ENCODE measurements at regions not wholly inside any gene's neighbourhood (a gene's known extent, or its start where the extent isn't known, plus 50 kb on each side); places are given as distances from the start of the nearest gene placed in this dataset.

DNA sequence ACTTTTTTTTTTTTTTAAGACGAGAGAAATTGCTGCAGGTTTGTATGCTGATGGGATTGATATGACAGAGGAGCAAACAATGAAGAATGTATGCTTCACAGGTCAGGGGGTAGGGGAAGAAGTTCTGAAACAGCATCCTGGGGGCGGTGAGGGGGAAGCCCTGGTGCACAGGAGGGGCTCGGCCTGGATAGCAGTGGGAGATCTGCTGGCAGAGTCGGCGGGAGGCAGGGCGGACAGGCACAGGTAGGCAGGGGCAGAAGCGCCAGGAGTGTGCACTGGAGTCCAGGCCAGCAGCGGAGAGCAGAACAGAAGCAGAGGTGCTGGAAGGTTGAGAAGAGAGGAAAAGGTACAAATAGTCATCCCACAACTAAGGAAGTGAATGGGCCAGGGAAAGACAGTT is 175.4 kb downstream of the SNX10 start:
- intact Hi-C loops (cut with micrococcal nuclease), result no loop called here
- H3K4me3 Mint-ChIP-seq, result no peak overlapping the region
- no peaks in the 10 kb centered on the region for H3K36me3 Mint-ChIP-seq (ENCODE audit: low read depth)
- peaks cover 4% of the 10 kb centered on the region for H3K27me3 Mint-ChIP-seq (ENCODE audit: insufficient read depth)
- DNase-seq (ENCODE audit: low spot score), result no peak
- H3K9me3 Mint-ChIP-seq, result no peaks in the 10 kb centered on the region
- H3K4me1 Mint-ChIP-seq (ENCODE audit: low read depth), result no peaks in the 10 kb centered on the region
- H3K27ac Mint-ChIP-seq, result no peak overlapping the region

DNA sequence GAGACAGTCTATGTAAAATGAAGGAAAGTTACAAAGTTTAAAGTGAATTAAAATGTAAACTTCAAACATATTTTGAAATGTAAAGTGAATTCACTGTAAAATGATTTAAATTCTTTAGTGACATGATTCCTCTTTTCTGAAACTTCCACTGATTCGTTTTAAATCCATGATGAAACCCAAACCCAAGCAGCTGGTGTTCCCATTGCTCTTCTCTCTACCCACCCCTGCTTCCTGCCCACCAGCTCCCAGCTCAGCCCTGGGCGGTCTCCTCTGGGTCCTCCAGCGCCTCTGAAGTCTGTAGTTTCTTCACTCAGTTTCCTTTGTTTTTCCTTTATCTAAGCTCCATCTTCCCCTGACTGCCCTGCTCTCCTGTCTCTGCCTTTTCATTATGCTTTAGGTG is 175.9 kb downstream of the SNX10 start:
- H3K27ac Mint-ChIP-seq, result no peak overlapping the region
- H3K36me3 Mint-ChIP-seq (ENCODE audit: low read depth), result no peaks in the 10 kb centered on the region
- H3K9me3 Mint-ChIP-seq, result no peaks in the 10 kb centered on the region
- no peak for DNase-seq (ENCODE audit: low spot score)
- H3K4me1 Mint-ChIP-seq (ENCODE audit: low read depth), result no peaks in the 10 kb centered on the region
- H3K4me3 Mint-ChIP-seq, result no peak overlapping the region
- peaks cover 8% of the 10 kb centered on the region for H3K27me3 Mint-ChIP-seq (ENCODE audit: insufficient read depth)
- intact Hi-C loops (cut with micrococcal nuclease), result no loop called here

DNA sequence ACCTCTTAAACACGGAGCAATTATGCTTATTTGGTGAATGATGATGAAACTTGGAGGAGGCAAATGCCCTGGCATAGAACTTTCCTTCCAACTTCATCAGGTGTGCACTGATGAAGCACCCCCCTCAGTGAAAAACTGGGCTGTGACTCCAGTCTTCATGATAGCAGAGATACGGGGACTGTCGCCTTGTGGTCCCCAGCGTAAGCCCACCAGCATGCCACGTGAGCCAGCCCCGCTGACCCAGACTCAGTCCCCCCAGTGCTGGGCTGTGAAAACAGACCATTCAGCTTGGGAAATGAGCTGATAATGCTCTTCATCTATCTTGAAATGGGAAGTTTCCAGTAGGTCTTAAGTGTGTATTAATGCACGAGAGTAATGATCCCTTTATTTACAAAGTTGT is 177.0 kb downstream of the SNX10 start:
- H3K4me3 Mint-ChIP-seq, result no peak overlapping the region
- intact Hi-C loops (cut with micrococcal nuclease), result no loop called here
- H3K9me3 Mint-ChIP-seq, result no peaks in the 10 kb centered on the region
- no peak for DNase-seq (ENCODE audit: low spot score)
- H3K36me3 Mint-ChIP-seq (ENCODE audit: low read depth), result no peaks in the 10 kb centered on the region
- no peaks in the 10 kb centered on the region for H3K4me1 Mint-ChIP-seq (ENCODE audit: low read depth)
- peaks cover 6% of the 10 kb centered on the region for H3K27me3 Mint-ChIP-seq (ENCODE audit: insufficient read depth)
- H3K27ac Mint-ChIP-seq, result no peak overlapping the region

DNA sequence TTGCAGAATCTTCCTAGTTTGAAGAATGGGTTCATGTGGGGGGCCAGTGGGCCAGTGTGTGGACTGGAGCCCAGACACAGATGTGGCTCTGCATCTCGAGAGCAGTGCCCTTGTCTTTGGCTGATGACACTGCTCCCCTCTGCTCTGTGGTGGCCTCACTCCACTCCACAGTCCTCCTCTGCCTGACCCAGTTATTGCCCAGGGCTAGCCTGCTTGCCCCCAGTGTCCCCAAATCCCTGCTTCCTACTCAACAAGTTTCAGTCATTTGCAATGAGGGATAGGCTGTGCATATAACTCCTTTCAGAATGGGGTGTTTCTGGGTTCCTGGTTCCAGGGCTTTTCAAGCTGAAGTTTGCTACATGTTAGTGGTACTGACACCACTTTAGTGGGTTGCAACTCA is 177.5 kb downstream of the SNX10 start:
- Mint-ChIP-seq H3K4me1 (ENCODE audit: low read depth) (no peaks in the 10 kb centered on the region), H3K27me3 (ENCODE audit: insufficient read depth) (peaks cover 9% of the 10 kb centered on the region), H3K4me3 (no peak overlapping the region), H3K9me3 (no peaks in the 10 kb centered on the region), H3K27ac (no peak overlapping the region), H3K36me3 (ENCODE audit: low read depth) (no peaks in the 10 kb centered on the region)
- DNase-seq (ENCODE audit: low spot score), result no peak
- intact Hi-C loops (cut with micrococcal nuclease), result no loop called here

DNA sequence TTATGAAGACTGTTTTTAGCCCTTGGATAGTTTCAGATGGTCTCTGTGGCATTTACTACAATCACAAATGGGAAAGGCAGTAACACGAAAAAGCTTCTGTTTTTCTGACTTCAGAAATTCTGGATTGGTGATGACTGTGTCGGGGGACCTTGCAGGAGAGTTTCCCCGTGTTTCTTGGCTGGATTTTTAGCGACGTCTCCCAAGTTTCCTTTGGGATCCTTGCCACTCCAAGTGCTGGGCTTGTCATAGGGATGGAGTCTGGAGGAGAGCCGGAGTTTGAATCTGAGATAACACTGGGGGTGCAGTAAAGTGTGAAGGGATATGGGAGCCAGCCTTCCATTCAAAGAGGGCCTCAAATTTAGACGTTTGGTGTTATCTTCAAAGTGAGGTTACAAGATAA is 179.0 kb downstream of the SNX10 start:
- no peak overlapping the region for H3K4me3 Mint-ChIP-seq

DNA sequence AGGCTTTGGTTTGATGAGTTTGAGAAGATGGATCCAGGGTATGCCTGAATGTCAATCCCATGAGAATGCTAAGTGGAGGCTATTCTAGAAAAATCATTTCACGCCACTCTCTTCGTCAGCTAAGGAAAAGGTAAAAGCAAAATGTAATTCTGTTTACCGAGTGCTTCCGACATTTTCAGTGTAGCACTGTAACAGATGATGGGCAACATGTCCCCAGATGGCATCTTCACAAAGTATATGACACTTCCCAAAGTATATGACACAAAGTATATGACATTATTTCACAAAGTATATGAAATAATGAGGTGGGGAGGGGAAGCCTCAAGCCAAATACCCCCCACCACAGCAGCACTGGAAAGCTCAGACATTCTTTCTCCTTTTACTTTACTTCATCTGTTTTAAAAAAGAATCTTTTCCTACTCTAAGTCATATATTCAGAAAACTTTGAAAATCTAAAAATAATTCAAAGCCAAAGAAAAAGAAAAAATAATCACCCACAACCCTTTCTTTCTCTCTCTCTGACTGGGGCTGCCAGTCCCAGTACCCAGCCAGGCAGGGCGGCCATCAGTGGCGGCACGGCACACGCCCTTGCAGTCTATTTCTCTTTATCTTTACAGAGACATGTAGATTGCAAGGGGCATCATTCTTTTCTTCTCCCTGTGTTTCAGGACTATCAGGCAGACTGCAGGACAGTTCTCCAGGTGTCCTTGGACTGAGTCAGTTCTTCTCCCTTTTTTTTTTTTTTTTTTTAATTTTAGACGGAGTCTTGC is 179.8 kb downstream of the SNX10 start:
- Mint-ChIP-seq H3K4me1 (ENCODE audit: low read depth) (no peaks in the 10 kb centered on the region), H3K27me3 (ENCODE audit: insufficient read depth) (peaks cover 9% of the 10 kb centered on the region), H3K4me3 (no peak overlapping the region), H3K36me3 (ENCODE audit: low read depth) (no peaks in the 10 kb centered on the region), H3K27ac (no peak overlapping the region), H3K9me3 (no peaks in the 10 kb centered on the region)
- intact Hi-C loops (cut with micrococcal nuclease), result no loop called here
- DNase-seq (ENCODE audit: low spot score), result no peak

More for the DNA sequence above, 179.0 kb downstream of the SNX10 start:
- Mint-ChIP-seq H3K36me3 (ENCODE audit: low read depth) (no peaks in the 10 kb centered on the region), H3K9me3 (no peaks in the 10 kb centered on the region), H3K27me3 (ENCODE audit: insufficient read depth) (peaks cover 9% of the 10 kb centered on the region), H3K4me1 (ENCODE audit: low read depth) (no peaks in the 10 kb centered on the region), H3K27ac (no peak overlapping the region)
- intact Hi-C loops (cut with micrococcal nuclease), result no loop called here
- no peak for DNase-seq (ENCODE audit: low spot score)

DNA sequence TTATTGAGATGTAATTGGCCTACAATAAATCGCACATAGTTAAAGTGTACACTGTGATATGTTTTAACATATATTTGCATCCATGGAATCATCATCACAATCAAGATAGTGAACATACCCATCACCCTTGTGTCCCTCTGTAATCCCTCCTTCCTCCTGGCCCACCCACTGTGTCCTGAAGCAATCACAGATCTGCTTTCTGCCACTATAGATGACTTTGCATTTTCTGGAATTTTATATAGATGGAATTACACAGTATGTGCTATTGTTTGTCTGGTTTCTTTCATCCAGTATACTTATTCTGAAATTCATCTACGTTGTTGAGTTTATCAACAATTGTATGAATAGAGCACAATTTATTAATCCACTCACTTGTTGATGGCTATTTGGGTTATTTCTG is 181.3 kb downstream of the SNX10 start:
- intact Hi-C loops (cut with micrococcal nuclease), result no loop called here
- no peaks in the 10 kb centered on the region for H3K36me3 Mint-ChIP-seq (ENCODE audit: low read depth)
- H3K9me3 Mint-ChIP-seq, result no peaks in the 10 kb centered on the region
- H3K4me3 Mint-ChIP-seq, result no peak overlapping the region
- no peak overlapping the region for H3K27ac Mint-ChIP-seq
- H3K27me3 Mint-ChIP-seq (ENCODE audit: insufficient read depth), result peaks cover 9% of the 10 kb centered on the region
- H3K4me1 Mint-ChIP-seq (ENCODE audit: low read depth), result no peaks in the 10 kb centered on the region
- no peak for DNase-seq (ENCODE audit: low spot score)

DNA sequence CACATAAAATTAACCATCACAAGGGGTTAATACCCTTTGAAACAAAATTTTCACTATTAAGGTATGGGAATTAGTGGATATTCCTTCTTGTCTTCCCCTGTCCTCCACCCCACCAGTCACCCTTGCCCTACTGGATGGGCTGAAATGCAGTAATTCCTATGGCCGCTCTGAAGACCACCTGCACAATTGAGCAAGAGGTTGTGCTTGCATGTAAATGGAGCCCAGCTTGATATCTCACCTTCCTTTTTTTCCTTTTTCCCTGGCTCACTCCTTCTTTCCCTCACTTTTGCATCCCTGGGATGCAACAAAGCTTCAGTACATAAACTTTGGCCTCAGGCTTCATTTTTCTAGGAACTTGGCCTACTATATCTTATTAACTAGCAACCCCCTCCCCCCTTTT is 184.6 kb downstream of the SNX10 start:
- no peaks in the 10 kb centered on the region for H3K4me1 Mint-ChIP-seq (ENCODE audit: low read depth)
- DNase-seq (ENCODE audit: low spot score), result no peak
- H3K27me3 Mint-ChIP-seq (ENCODE audit: insufficient read depth), result peaks cover 16% of the 10 kb centered on the region
- intact Hi-C loops (cut with micrococcal nuclease), result no loop called here
- no peak overlapping the region for H3K27ac Mint-ChIP-seq
- H3K4me3 Mint-ChIP-seq, result no peak overlapping the region
- no peaks in the 10 kb centered on the region for H3K9me3 Mint-ChIP-seq
- H3K36me3 Mint-ChIP-seq (ENCODE audit: low read depth), result no peaks in the 10 kb centered on the region

DNA sequence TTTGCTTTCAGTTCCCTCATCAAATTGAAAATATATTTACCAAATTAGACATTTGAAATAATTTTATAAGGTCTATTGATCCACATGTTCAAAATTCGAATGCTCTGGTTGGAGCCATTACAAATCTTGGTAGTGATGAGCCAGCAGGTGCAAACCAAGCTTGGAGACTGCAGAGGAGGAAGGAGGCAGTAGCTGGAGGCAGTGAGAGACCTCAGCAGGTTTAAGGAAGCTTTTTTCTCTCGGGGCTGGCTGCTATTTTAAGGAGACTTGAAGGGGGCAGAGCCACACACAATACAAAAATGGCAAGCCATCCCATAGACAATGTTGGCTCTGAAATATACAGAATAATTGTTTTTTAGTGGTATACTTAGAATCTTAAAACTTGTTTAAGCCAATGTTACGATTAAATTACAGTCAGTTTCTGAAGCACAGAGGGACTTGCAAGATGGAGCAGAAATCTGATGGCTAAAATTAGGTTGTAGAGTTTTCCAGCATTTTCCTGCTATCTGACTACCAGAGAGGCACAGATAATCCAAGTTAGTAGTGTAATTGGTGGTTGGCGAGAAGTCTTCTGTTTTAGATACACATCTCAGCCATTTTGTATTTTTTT is 185.8 kb downstream of the SNX10 start:
- H3K4me3 Mint-ChIP-seq, result no peak overlapping the region
- intact Hi-C loops (cut with micrococcal nuclease), result no loop called here
- no peak overlapping the region for H3K27ac Mint-ChIP-seq
- no peaks in the 10 kb centered on the region for H3K4me1 Mint-ChIP-seq (ENCODE audit: low read depth)
- peaks cover 12% of the 10 kb centered on the region for H3K27me3 Mint-ChIP-seq (ENCODE audit: insufficient read depth)
- DNase-seq (ENCODE audit: low spot score), result no peak
- H3K9me3 Mint-ChIP-seq, result no peaks in the 10 kb centered on the region
- no peaks in the 10 kb centered on the region for H3K36me3 Mint-ChIP-seq (ENCODE audit: low read depth)

DNA sequence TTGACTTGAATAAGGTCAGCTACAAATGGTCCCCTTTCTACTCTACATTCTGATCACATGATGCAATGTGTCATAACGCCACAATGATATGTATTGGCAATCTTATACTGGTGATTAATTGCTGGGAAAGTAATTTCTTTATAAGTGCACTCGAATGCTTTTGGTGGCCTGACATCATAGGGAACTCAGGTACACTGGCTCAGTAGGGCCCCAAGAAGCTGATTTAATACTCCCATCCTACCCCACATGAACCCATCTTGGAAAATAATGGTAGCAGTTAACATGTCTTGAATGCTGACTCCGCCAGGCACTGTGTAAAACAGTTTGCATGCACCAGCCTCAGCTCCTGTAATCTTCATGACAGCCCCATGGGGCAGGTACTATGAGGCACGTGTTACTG is 186.9 kb downstream of the SNX10 start:
- Mint-ChIP-seq H3K27me3 (ENCODE audit: insufficient read depth) (peaks cover 18% of the 10 kb centered on the region), H3K4me3 (no peak overlapping the region), H3K27ac (no peak overlapping the region), H3K36me3 (ENCODE audit: low read depth) (no peaks in the 10 kb centered on the region), H3K4me1 (ENCODE audit: low read depth) (no peaks in the 10 kb centered on the region), H3K9me3 (no peaks in the 10 kb centered on the region)
- intact Hi-C loops (cut with micrococcal nuclease), result no loop called here
- no peak for DNase-seq (ENCODE audit: low spot score)

DNA sequence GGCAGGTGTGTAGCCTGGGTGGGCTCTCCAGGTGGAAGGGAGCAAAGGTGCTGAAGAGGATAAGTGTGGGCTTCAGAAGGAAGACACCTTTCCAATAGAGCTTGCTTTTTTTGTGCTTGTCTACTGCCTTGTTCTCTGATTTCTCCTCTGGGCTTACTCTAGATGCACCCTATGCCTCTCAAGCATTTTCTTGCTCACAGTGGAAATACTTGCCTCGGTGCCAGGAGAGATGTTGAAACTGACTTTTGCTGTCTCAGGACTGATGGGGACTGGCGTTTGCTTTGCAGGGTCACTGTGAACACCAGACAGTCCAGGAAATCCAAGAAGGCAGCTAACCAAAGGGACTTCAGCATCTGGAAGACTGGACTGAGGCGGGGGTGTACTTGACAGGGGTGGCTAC is 187.9 kb downstream of the SNX10 start:
- DNase-seq (ENCODE audit: low spot score), result no peak
- Mint-ChIP-seq H3K36me3 (ENCODE audit: low read depth) (no peaks in the 10 kb centered on the region), H3K9me3 (no peaks in the 10 kb centered on the region), H3K27me3 (ENCODE audit: insufficient read depth) (peaks cover 16% of the 10 kb centered on the region), H3K4me1 (ENCODE audit: low read depth) (no peaks in the 10 kb centered on the region), H3K27ac (no peak overlapping the region), H3K4me3 (no peak overlapping the region)
- intact Hi-C loops (cut with micrococcal nuclease), result no loop called here

DNA sequence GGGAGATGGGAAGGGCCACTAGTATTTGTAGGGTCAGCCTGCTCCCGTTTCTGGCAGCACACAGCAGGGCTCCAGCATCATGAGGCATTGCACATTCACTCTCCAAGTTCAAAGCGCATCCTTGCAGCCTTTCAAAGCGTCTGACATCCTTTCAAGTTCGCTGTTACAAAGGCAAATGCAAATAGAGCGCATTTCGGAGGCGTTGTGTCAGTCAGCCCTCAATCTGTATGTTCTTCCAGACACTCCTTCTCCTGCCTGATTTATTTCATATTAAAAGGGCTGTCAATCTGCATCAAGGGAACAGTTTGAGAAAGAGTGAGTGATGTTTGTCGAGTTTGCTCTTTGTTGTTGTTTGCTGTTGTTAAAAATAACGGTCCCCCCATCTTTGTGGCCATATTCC is 188.5 kb downstream of the SNX10 start:
- H3K9me3 Mint-ChIP-seq, result no peaks in the 10 kb centered on the region

DNA sequence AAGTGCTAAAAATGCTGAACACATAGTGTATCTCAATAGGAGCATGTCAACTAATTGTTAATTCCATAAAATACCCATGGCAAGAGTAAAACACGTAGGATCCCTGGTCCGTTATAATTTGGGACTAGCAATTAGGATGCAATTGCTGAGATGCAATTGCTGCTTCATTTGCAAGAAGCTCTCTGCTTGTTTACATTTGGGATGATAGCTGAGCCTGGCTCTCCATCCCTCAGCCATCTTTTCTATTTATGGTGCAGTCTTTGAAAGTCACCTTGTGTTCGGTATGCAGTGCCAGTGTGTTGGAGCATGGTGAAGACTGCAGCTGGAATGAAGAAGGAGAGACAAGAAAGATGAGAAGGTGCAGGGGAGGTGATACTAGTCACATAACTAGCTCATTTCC is 191.3 kb downstream of the SNX10 start:
- no peaks in the 10 kb centered on the region for H3K4me1 Mint-ChIP-seq (ENCODE audit: low read depth)
- intact Hi-C loops (cut with micrococcal nuclease), result no loop called here
- DNase-seq (ENCODE audit: low spot score), result no peak
- no peak overlapping the region for H3K4me3 Mint-ChIP-seq
- no peaks in the 10 kb centered on the region for H3K36me3 Mint-ChIP-seq (ENCODE audit: low read depth)
- H3K27me3 Mint-ChIP-seq (ENCODE audit: insufficient read depth), result peaks cover 16% of the 10 kb centered on the region
- H3K9me3 Mint-ChIP-seq, result no peaks in the 10 kb centered on the region
- no peak overlapping the region for H3K27ac Mint-ChIP-seq

More for the DNA sequence above, 188.5 kb downstream of the SNX10 start:
- no peaks in the 10 kb centered on the region for H3K36me3 Mint-ChIP-seq (ENCODE audit: low read depth)
- H3K4me3 Mint-ChIP-seq, result no peak overlapping the region
- H3K27me3 Mint-ChIP-seq (ENCODE audit: insufficient read depth), result peaks cover 16% of the 10 kb centered on the region
- H3K4me1 Mint-ChIP-seq (ENCODE audit: low read depth), result no peaks in the 10 kb centered on the region
- no peak overlapping the region for H3K27ac Mint-ChIP-seq
- DNase-seq (ENCODE audit: low spot score), result no peak
- intact Hi-C loops (cut with micrococcal nuclease), result no loop called here

DNA sequence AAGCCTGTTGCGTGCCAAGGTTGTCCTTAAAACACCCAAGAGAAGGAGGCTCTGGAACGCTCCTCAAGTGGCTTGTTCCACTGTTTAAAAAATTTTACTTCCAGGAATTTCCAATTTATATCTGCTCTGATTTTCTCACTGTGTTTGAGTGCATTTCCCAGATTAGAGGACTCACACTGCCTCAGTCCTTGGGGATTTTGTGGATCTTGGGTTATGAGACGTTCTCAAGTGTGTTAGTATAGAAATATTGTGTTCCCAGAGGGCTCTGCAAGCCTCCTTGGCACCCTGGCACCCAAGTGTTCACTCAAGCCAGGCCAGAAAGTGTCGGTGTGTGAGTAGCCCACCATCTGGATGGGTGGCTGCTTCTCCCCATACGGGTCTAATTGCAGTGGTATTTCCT is 192.2 kb downstream of the SNX10 start:
- intact Hi-C loops (cut with micrococcal nuclease), result no loop called here
- Mint-ChIP-seq H3K4me3 (no peak overlapping the region), H3K4me1 (ENCODE audit: low read depth) (no peaks in the 10 kb centered on the region), H3K27me3 (ENCODE audit: insufficient read depth) (peaks cover 16% of the 10 kb centered on the region), H3K36me3 (ENCODE audit: low read depth) (no peaks in the 10 kb centered on the region), H3K9me3 (no peaks in the 10 kb centered on the region), H3K27ac (no peak overlapping the region)
- no peak for DNase-seq (ENCODE audit: low spot score)

All from activated T-helper 1 cell treated with anti-CD3 and anti-CD28 coated beads, Interleukin-12 subunit alpha, Interleukin-12 subunit beta, Interleukin-2, Interleukin-4 antibody, amounts not matched to agents 30 ng/mL and 10 ng/mL and 1 ng/mL, durations not matched to agents 14 hours and 24 hours and 36 hours (primary cell).